ENCODE measurements at regions not wholly inside any gene's neighbourhood (a gene's known extent, or its start where the extent isn't known, plus 50 kb on each side); places are given as distances from the start of the nearest gene placed in this dataset.

DNA sequence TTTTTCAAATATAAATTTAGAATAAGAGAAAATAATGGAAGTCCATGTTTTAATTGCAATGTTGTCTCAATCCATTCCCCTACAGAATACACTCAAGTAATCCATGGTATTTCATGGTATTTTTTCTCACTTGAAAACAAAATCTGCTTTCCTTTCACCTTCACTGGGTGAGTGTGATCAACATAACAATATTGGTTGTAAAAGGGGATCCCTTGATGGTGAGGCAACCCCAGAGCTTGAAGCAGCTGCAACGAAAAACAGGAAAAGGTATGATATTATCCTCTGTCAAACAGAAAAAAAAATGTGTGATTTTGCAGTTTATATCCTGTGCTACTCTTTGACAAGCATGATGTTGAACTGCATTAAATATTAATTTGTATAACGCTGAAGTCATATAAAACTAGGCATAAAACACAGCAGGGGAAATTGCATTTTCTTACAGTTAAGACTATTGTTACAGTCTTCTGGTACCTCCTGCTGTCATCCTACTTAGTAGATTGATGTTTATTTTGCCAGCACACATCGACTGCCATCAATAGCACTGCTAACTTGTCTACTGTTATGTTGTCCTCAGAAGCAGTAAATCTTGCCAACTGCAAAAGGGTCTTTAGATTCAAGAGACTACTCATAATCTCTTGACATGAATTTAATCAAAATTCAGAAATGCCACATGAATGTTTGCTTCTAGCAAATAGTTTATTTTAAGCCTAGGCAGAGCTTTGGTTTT, 373.1 kb upstream of the MIR17HG start:
- Histone ChIP-seq H3K4me3 (peak overlapping the region; percentile 8; the same call in 1 of the 2 replicates), H3K9me2 (ENCODE audit: insufficient read depth) (peaks cover 6% of the 10 kb centered on the region), H4K20me1 (replicated peaks; ENCODE audit: insufficient read depth) (no peaks in the 10 kb centered on the region), H3K4me2 (peak overlapping the region; percentile 62), H3K27me3 (ENCODE audit: insufficient read depth) (no peaks in the 10 kb centered on the region), H3F3A (replicated peaks; ENCODE audit: low read depth) (no peaks in the 10 kb centered on the region), H3K79me2 (replicated peaks; ENCODE audit: insufficient read depth) (no peaks in the 10 kb centered on the region), H2AFZ (no peak overlapping the region), H3K27ac (ENCODE audit: low read depth) (peak overlapping the region; percentile 85), H3K4me1 (ENCODE audit: insufficient read depth) (peaks cover 19% of the 10 kb centered on the region), H3K36me3 (ENCODE audit: insufficient read depth) (no peaks in the 10 kb centered on the region)
- DNase-seq (ENCODE audit: low spot score) (peak; percentile 68), ATAC-seq (peak; percentile 96)
- H3K36me3 Mint-ChIP-seq (ENCODE audit: low read depth), result peaks cover 10% of the 10 kb centered on the region; the same call in 2 of the 3 replicates
- H3K27me3 Mint-ChIP-seq (ENCODE audit: insufficient read depth, low read depth, poor library complexity), result peaks cover 8% of the 10 kb centered on the region
- peaks cover 6% of the 10 kb centered on the region; the same call in 2 of the 3 replicates for H3K9me3 Mint-ChIP-seq
- H3K27ac Mint-ChIP-seq, result peak overlapping the region; percentile 80; the same call in 1 of the 2 replicates
- H3K4me3 Mint-ChIP-seq, result peak overlapping the region; percentile 17; the same call in 2 of the 3 replicates
- TF ChIP-seq NANOG (IDR thresholded peaks at IDR 0.05; ENCODE audit: borderline replicate concordance) (no peak), STAT1 (IDR thresholded peaks at IDR 0.05; ENCODE audit: unreplicated experiment) (no peak), JUNB (IDR thresholded peaks at IDR 0.05; ENCODE audit: unreplicated experiment) (no peak), EZH2 (IDR thresholded peaks at IDR 0.05; ENCODE audit: low read depth, unreplicated experiment) (no peak), EZH2phosphoT487 (IDR thresholded peaks at IDR 0.05; ENCODE audit: unreplicated experiment) (no peak), POLR2AphosphoS5 (IDR thresholded peaks at IDR 0.05; ENCODE audit: low read depth) (no peak), ZNF331 (CRISPR knock-in tag; IDR thresholded peaks at IDR 0.05; ENCODE audit: low read depth) (no peak), ZNF114 (CRISPR knock-in tag; IDR thresholded peaks at IDR 0.05) (no peak), CREB1 (CRISPR knock-in tag; IDR thresholded peaks at IDR 0.05; ENCODE audit: low read depth) (no peak)
- TF ChIP-seq, protein P1, sequence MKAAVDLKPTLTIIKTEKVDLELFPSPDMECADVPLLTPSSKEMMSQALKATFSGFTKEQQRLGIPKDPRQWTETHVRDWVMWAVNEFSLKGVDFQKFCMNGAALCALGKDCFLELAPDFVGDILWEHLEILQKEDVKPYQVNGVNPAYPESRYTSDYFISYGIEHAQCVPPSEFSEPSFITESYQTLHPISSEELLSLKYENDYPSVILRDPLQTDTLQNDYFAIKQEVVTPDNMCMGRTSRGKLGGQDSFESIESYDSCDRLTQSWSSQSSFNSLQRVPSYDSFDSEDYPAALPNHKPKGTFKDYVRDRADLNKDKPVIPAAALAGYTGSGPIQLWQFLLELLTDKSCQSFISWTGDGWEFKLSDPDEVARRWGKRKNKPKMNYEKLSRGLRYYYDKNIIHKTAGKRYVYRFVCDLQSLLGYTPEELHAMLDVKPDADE (IDR thresholded peaks at IDR 0.05), result no peak
- TF ChIP-seq, protein P2, sequence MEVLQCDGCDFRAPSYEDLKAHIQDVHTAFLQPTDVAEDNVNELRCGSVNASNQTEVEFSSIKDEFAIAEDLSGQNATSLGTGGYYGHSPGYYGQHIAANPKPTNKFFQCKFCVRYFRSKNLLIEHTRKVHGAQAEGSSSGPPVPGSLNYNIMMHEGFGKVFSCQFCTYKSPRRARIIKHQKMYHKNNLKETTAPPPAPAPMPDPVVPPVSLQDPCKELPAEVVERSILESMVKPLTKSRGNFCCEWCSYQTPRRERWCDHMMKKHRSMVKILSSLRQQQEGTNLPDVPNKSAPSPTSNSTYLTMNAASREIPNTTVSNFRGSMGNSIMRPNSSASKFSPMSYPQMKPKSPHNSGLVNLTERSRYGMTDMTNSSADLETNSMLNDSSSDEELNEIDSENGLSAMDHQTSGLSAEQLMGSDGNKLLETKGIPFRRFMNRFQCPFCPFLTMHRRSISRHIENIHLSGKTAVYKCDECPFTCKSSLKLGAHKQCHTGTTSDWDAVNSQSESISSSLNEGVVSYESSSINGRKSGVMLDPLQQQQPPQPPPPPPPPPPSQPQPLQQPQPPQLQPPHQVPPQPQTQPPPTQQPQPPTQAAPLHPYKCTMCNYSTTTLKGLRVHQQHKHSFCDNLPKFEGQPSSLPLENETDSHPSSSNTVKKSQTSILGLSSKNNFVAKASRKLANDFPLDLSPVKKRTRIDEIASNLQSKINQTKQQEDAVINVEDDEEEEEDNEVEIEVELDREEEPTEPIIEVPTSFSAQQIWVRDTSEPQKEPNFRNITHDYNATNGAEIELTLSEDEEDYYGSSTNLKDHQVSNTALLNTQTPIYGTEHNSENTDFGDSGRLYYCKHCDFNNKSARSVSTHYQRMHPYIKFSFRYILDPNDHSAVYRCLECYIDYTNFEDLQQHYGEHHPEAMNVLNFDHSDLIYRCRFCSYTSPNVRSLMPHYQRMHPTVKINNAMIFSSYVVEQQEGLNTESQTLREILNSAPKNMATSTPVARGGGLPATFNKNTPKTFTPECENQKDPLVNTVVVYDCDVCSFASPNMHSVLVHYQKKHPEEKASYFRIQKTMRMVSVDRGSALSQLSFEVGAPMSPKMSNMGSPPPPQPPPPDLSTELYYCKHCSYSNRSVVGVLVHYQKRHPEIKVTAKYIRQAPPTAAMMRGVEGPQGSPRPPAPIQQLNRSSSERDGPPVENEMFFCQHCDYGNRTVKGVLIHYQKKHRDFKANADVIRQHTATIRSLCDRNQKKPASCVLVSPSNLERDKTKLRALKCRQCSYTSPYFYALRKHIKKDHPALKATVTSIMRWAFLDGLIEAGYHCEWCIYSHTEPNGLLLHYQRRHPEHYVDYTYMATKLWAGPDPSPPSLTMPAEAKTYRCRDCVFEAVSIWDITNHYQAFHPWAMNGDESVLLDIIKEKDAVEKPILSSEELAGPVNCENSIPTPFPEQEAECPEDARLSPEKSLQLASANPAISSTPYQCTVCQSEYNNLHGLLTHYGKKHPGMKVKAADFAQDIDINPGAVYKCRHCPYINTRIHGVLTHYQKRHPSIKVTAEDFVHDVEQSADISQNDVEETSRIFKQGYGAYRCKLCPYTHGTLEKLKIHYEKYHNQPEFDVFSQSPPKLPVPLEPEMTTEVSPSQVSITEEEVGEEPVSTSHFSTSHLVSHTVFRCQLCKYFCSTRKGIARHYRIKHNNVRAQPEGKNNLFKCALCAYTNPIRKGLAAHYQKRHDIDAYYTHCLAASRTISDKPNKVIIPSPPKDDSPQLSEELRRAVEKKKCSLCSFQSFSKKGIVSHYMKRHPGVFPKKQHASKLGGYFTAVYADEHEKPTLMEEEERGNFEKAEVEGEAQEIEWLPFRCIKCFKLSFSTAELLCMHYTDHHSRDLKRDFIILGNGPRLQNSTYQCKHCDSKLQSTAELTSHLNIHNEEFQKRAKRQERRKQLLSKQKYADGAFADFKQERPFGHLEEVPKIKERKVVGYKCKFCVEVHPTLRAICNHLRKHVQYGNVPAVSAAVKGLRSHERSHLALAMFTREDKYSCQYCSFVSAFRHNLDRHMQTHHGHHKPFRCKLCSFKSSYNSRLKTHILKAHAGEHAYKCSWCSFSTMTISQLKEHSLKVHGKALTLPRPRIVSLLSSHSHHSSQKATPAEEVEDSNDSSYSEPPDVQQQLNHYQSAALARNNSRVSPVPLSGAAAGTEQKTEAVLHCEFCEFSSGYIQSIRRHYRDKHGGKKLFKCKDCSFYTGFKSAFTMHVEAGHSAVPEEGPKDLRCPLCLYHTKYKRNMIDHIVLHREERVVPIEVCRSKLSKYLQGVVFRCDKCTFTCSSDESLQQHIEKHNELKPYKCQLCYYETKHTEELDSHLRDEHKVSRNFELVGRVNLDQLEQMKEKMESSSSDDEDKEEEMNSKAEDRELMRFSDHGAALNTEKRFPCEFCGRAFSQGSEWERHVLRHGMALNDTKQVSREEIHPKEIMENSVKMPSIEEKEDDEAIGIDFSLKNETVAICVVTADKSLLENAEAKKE (CRISPR knock-in tag; IDR thresholded peaks at IDR 0.05), result no peak
- TF ChIP-seq, protein P3, sequence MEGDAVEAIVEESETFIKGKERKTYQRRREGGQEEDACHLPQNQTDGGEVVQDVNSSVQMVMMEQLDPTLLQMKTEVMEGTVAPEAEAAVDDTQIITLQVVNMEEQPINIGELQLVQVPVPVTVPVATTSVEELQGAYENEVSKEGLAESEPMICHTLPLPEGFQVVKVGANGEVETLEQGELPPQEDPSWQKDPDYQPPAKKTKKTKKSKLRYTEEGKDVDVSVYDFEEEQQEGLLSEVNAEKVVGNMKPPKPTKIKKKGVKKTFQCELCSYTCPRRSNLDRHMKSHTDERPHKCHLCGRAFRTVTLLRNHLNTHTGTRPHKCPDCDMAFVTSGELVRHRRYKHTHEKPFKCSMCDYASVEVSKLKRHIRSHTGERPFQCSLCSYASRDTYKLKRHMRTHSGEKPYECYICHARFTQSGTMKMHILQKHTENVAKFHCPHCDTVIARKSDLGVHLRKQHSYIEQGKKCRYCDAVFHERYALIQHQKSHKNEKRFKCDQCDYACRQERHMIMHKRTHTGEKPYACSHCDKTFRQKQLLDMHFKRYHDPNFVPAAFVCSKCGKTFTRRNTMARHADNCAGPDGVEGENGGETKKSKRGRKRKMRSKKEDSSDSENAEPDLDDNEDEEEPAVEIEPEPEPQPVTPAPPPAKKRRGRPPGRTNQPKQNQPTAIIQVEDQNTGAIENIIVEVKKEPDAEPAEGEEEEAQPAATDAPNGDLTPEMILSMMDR (conservative IDR thresholded peaks at IDR 0.05; ENCODE audit: low read depth in 2 of 2), result no peak
- TF ChIP-seq, protein P4, sequence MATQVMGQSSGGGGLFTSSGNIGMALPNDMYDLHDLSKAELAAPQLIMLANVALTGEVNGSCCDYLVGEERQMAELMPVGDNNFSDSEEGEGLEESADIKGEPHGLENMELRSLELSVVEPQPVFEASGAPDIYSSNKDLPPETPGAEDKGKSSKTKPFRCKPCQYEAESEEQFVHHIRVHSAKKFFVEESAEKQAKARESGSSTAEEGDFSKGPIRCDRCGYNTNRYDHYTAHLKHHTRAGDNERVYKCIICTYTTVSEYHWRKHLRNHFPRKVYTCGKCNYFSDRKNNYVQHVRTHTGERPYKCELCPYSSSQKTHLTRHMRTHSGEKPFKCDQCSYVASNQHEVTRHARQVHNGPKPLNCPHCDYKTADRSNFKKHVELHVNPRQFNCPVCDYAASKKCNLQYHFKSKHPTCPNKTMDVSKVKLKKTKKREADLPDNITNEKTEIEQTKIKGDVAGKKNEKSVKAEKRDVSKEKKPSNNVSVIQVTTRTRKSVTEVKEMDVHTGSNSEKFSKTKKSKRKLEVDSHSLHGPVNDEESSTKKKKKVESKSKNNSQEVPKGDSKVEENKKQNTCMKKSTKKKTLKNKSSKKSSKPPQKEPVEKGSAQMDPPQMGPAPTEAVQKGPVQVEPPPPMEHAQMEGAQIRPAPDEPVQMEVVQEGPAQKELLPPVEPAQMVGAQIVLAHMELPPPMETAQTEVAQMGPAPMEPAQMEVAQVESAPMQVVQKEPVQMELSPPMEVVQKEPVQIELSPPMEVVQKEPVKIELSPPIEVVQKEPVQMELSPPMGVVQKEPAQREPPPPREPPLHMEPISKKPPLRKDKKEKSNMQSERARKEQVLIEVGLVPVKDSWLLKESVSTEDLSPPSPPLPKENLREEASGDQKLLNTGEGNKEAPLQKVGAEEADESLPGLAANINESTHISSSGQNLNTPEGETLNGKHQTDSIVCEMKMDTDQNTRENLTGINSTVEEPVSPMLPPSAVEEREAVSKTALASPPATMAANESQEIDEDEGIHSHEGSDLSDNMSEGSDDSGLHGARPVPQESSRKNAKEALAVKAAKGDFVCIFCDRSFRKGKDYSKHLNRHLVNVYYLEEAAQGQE (IDR thresholded peaks at IDR 0.05; ENCODE audit: unreplicated experiment), result no peak
- H3K4me1 Mint-ChIP-seq, result peaks cover 26% of the 10 kb centered on the region

Data from GM23338 (cell line).